K562 (cell line): ENCODE measurements at regions not wholly inside any gene's neighbourhood (a gene's known extent, or its start where the extent isn't known, plus 50 kb on each side); places are given as distances from the start of the nearest gene placed in this dataset.

Experiments used
- ELK1 ChIP-seq: sonication (generic); formaldehyde crosslinking; IDR thresholded peaks from 2 replicates; pipeline ENCODE4 v1.8.1; 2022; ENCODE audit warnings: missing genetic modification reagents
- FIP1L1 ChIP-seq: fragments of 200-400 bp; formaldehyde crosslinking; IDR thresholded peaks from 2 replicates; pipeline ENCODE4 v1.6.1; 2018; ENCODE audit warnings: mild to moderate bottlenecking, low read depth, low read length; ENCODE audit not compliant: poor library complexity, severe bottlenecking
- FUS ChIP-seq: fragments of 200-400 bp; formaldehyde crosslinking; optimal IDR thresholded peaks from 2 replicates; pipeline ENCODE3; 2017; ENCODE audit warnings: low read depth, low read length
- HDAC8 ChIP-seq: fragments of 450-650 bp; IDR thresholded peaks from 2 replicates; pipeline ENCODE4 v1.6.1; 2016; ENCODE audit warnings: mild to moderate bottlenecking, missing genetic modification characterization, moderate library complexity, missing compliant biosample characterization
- HMG20B ChIP-seq: fragments of 250-450 bp; sonication (Bioruptor Pico); IDR thresholded peaks from 2 replicates; pipeline ENCODE4 v1.5.0; 2021; ENCODE audit warnings: mild to moderate bottlenecking
- HMGN3 ChIP-seq: IDR thresholded peaks from 2 replicates; pipeline ENCODE4 v1.6.1; 2011; ENCODE audit warnings: borderline replicate concordance, low read depth, mild to moderate bottlenecking, mixed read lengths, low read length; ENCODE audit not compliant: insufficient read length; ENCODE audit errors: extremely low read depth
- MTA3 ChIP-seq: fragments of 450-650 bp; formaldehyde crosslinking; IDR thresholded peaks from 2 replicates; pipeline ENCODE4 v1.6.1; 2017; ENCODE audit warnings: mild to moderate bottlenecking, borderline replicate concordance
- NCOA1 ChIP-seq: fragments of 450-650 bp; IDR thresholded peaks from 2 replicates; pipeline ENCODE4 v1.6.1; 2016; ENCODE audit warnings: low read depth
- PCBP2 ChIP-seq: fragments of 200-400 bp; formaldehyde crosslinking; IDR thresholded peaks from 2 replicates; pipeline ENCODE4 v1.6.1; 2018; ENCODE audit warnings: low read length, low read depth, mild to moderate bottlenecking, moderate library complexity; ENCODE audit not compliant: poor library complexity, severe bottlenecking
- POLR2AphosphoS5 ChIP-seq: IDR thresholded peaks from 2 replicates; pipeline ENCODE4 v1.6.1; 2011; ENCODE audit warnings: mild to moderate bottlenecking, low read depth, low read length, moderate library complexity; ENCODE audit not compliant: control insufficient read depth, insufficient read depth
- POLR2G ChIP-seq: fragments of 200-400 bp; formaldehyde crosslinking; IDR thresholded peaks from 2 replicates; pipeline ENCODE4 v1.6.1; 2017; ENCODE audit warnings: low read depth, mild to moderate bottlenecking, antibody characterized with exemption, low read length, moderate library complexity
- SAFB ChIP-seq: fragments of 200-400 bp; formaldehyde crosslinking; IDR thresholded peaks from 2 replicates; pipeline ENCODE4 v1.6.1; 2017; ENCODE audit warnings: low read depth, low read length, borderline replicate concordance
- TAF15 ChIP-seq: fragments of 200-400 bp; formaldehyde crosslinking; IDR thresholded peaks from 2 replicates; pipeline ENCODE4 v1.6.1; 2017; ENCODE audit warnings: mild to moderate bottlenecking, low read depth, low read length, moderate library complexity
- TAF9B ChIP-seq: fragments of 450-650 bp; IDR thresholded peaks from 2 replicates; pipeline ENCODE4 v1.6.1; 2018; ENCODE audit warnings: mild to moderate bottlenecking; ENCODE audit not compliant: partially characterized antibody
- TBP ChIP-seq: optimal IDR thresholded peaks from 2 replicates; pipeline ENCODE3; 2011; ENCODE audit warnings: low read depth, low read length, improper control_type of control experiment
- ZNF217 ChIP-seq: sonication (generic); formaldehyde crosslinking; IDR thresholded peaks from 2 replicates; pipeline ENCODE4 v1.8.0; 2022; ENCODE audit warnings: mild to moderate bottlenecking, missing genetic modification reagents
- ZNF23 ChIP-seq: fragments of 250-450 bp; sonication (Bioruptor Pico); IDR thresholded peaks from 2 replicates; pipeline ENCODE4 v1.4.0; 2020; ENCODE audit warnings: mild to moderate bottlenecking
- ZNF512 ChIP-seq: IDR thresholded peaks from 2 replicates; pipeline ENCODE4 v1.6.1; 2016; ENCODE audit warnings: missing genetic modification characterization, missing compliant biosample characterization
- ZNF717 ChIP-seq: fragments of 250-450 bp; sonication (Bioruptor Pico); IDR thresholded peaks from 2 replicates; pipeline ENCODE4 v1.5.0; 2021
- TF ChIP-seq, protein P1 (sequence below), 2 experiments: fragments of 250-450 bp in 1 of 2; fragments of 450-650 bp in 1 of 2; sonication (Bioruptor Pico) in 1 of 2; IDR thresholded peaks; 2 replicates each; pipeline versions ENCODE4 v1.6.1 to v1.8.0; 2016 to 2021; ENCODE audit warnings: mild to moderate bottlenecking in 2 of 2, moderate library complexity in 2 of 2, missing compliant biosample characterization in 1 of 2, missing genetic modification characterization in 1 of 2
- TF ChIP-seq, protein P2 (sequence below): fragments of 450-650 bp; formaldehyde crosslinking; IDR thresholded peaks from 2 replicates; pipeline ENCODE4 v1.4.0; 2022; ENCODE audit warnings: missing genetic modification characterization

DNA sequence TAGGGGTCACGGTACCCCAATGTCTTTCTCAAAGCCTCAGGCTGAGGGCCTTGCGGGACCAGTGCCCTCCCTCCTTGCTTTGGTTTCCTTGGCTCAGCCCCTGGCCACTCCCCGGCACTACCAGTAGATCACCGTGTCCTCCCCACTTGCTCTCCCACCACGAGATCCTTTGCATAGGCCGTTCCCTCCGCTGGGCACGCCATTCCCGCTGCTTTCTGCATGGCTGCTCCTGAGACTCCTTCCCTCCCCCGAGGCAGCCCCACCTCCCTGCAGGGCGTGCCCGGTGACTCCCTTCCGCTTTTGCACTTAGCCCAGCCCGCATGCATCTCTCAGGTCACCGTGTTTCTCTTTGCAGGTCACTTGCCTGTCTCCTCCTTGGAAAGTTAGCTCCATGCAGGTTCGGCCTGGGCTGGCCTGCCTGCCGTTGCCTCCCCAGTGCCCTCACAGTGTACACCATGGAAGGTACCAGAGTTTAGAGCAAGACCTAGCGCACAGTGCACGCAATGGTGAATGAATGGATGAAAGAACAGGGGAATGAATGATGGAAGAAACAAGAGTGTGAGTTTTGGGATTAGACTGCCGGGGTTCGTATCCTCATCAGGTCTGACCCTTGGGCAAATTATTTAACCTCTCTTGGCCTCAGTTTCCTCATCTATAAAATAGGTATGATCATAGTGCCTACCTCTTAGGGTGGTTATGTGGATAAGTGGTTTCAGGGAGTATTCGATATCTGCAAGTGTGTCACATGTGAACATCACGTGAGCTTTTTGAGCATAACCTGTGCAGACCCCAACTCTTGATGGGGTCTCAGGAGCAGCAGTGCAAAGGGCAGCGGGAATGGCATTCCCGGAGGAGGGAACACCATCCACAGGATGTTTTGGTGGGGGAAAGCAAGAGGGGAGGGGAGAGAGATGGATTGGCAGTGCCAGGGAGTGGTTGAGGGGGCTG, 214.3 kb downstream of the C9orf50 start (continued):
- TF ChIP-seq ZNF717 (CRISPR knock-in tag) (no peak), HDAC8 (tag) (no peak), TAF15 (no peak), PCBP2 (no peak), TAF9B (no peak), NCOA1 (peak; percentile 20; the same call in 1 of the 2 replicates), ELK1 (CRISPR knock-in tag) (no peak), ZNF23 (no peak), FUS (no peak), HMG20B (CRISPR knock-in tag) (no peak), MTA3 (no peak; the same call in 1 of the 2 replicates), ZNF512 (tag) (no peak), SAFB (no peak), POLR2AphosphoS5 (peak; percentile 56), TBP (peak; percentile 66), POLR2G (peak; percentile 75), HMGN3 (peak; percentile 34), FIP1L1 (no peak), ZNF217 (CRISPR knock-in tag) (no peak)
- TF ChIP-seq, protein P1, sequence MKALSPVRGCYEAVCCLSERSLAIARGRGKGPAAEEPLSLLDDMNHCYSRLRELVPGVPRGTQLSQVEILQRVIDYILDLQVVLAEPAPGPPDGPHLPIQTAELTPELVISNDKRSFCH (CRISPR knock-in tag; IDR thresholded peaks at IDR 0.05) = no peak
- TF ChIP-seq, protein P1 (tag; IDR thresholded peaks at IDR 0.05) = peak; percentile 40; the same call in 1 of the 2 replicates
- TF ChIP-seq, protein P2, sequence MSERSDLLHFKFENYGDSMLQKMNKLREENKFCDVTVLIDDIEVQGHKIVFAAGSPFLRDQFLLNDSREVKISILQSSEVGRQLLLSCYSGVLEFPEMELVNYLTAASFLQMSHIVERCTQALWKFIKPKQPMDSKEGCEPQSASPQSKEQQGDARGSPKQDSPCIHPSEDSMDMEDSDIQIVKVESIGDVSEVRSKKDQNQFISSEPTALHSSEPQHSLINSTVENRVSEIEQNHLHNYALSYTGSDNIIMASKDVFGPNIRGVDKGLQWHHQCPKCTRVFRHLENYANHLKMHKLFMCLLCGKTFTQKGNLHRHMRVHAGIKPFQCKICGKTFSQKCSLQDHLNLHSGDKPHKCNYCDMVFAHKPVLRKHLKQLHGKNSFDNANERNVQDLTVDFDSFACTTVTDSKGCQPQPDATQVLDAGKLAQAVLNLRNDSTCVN (CRISPR knock-in tag) = no peak
